Smooth muscle cell (in vitro differentiated cells): ENCODE measurements at regions not wholly inside any gene's neighbourhood (a gene's known extent, or its start where the extent isn't known, plus 50 kb on each side); places are given as distances from the start of the nearest gene placed in this dataset.

Experiments
- DNase-seq: peaks from one replicate; lab custom pipeline; 2025; ENCODE audit not compliant: unreplicated experiment; lab: John Stamatoyannopoulos, UW
- H2AFZ ChIP-seq: fragments of 200-600 bp; sonication (generic); 2 replicates; pipeline ENCODE4 v1.6.0; 2016; ENCODE audit warnings: antibody characterized with exemption, low read depth, mild to moderate bottlenecking
- H3F3A ChIP-seq: fragments of 200-600 bp; sonication (generic); 2 replicates; pipeline ENCODE4 v1.6.0; 2017; ENCODE audit warnings: antibody characterized with exemption, low read depth
- H3K27ac ChIP-seq: fragments of 200-600 bp; sonication (generic); 2 replicates; pipeline ENCODE4 v1.5.1; 2016; ENCODE audit warnings: low read depth, mild to moderate bottlenecking
- H3K27me3 ChIP-seq: fragments of 200-600 bp; sonication (generic); 2 replicates; pipeline ENCODE4 v1.6.1; 2016; ENCODE audit warnings: low read depth, mild to moderate bottlenecking
- H3K36me3 ChIP-seq: fragments of 200-600 bp; sonication (generic); 2 replicates; pipeline ENCODE4 v1.5.1; 2016; ENCODE audit warnings: low read depth
- H3K4me1 ChIP-seq: fragments of 200-600 bp; sonication (generic); 2 replicates; pipeline ENCODE4 v1.5.1; 2016; ENCODE audit warnings: low read depth
- H3K4me2 ChIP-seq: fragments of 200-600 bp; sonication (generic); 2 replicates; pipeline ENCODE4 v1.6.0; 2016; ENCODE audit warnings: mild to moderate bottlenecking
- H3K4me3 ChIP-seq: fragments of 200-600 bp; sonication (generic); 2 replicates; pipeline ENCODE4 v1.5.1; 2016; ENCODE audit warnings: mild to moderate bottlenecking
- H3K79me2 ChIP-seq: fragments of 200-600 bp; sonication (generic); 2 replicates; pipeline ENCODE4 v1.6.0; 2016; ENCODE audit warnings: low read depth, mild to moderate bottlenecking
- H3K9ac ChIP-seq: fragments of 200-600 bp; sonication (generic); 2 replicates; pipeline ENCODE4 v1.6.0; 2016; ENCODE audit warnings: low read depth
- H3K9me3 ChIP-seq: fragments of 200-600 bp; sonication (generic); replicated peaks from 2 replicates; pipeline ENCODE4 v1.5.1; 2016; ENCODE audit warnings: low read depth
- H4K20me1 ChIP-seq: fragments of 200-600 bp; sonication (generic); 2 replicates; pipeline ENCODE4 v1.6.0; 2016; ENCODE audit warnings: low read depth
- WGBS: methylation state at CpG from one replicate; pipeline ENCODE4 v1.1.7; 2016; ENCODE audit warnings: low lambda C conversion rate; 5-methylcytosine and 5-hydroxymethylcytosine counted together
- TF ChIP-seq, protein P1 (sequence below): fragments of 200-600 bp; sonication (generic); IDR thresholded peaks from 2 replicates; pipeline ENCODE4 v1.5.1; 2017; ENCODE audit warnings: borderline replicate concordance, mild to moderate bottlenecking, antibody characterized with exemption; ENCODE audit not compliant: insufficient read depth, poor library complexity, severe bottlenecking

GRCh38 chr1:229803626-229804217 is 177.7 kb downstream of the URB2 start:
- Histone ChIP-seq H3K36me3 (no peaks in the 10 kb centered on the region), H3K4me1 (no peaks in the 10 kb centered on the region), H3K4me3 (no peak overlapping the region), H2AFZ (no peak overlapping the region), H3K9ac (no peak overlapping the region), H3K79me2 (no peaks in the 10 kb centered on the region), H3K4me2 (no peak overlapping the region), H3F3A (no peaks in the 10 kb centered on the region), H3K9me3 (no peaks in the 10 kb centered on the region), H3K27ac (no peak overlapping the region), H3K27me3 (no peaks in the 10 kb centered on the region), H4K20me1 (no peaks in the 10 kb centered on the region)
- TF ChIP-seq, protein P1, sequence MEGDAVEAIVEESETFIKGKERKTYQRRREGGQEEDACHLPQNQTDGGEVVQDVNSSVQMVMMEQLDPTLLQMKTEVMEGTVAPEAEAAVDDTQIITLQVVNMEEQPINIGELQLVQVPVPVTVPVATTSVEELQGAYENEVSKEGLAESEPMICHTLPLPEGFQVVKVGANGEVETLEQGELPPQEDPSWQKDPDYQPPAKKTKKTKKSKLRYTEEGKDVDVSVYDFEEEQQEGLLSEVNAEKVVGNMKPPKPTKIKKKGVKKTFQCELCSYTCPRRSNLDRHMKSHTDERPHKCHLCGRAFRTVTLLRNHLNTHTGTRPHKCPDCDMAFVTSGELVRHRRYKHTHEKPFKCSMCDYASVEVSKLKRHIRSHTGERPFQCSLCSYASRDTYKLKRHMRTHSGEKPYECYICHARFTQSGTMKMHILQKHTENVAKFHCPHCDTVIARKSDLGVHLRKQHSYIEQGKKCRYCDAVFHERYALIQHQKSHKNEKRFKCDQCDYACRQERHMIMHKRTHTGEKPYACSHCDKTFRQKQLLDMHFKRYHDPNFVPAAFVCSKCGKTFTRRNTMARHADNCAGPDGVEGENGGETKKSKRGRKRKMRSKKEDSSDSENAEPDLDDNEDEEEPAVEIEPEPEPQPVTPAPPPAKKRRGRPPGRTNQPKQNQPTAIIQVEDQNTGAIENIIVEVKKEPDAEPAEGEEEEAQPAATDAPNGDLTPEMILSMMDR, result no peak
- WGBS, result 82% methylated on average over 4 of the region's 4 CpGs
- no peak for DNase-seq

GRCh38 chr1:229808272-229808671 is 182.2 kb downstream of the URB2 start:
- Histone ChIP-seq H3K4me2 (no peak overlapping the region), H3K27me3 (no peaks in the 10 kb centered on the region), H3K4me1 (no peaks in the 10 kb centered on the region), H4K20me1 (no peaks in the 10 kb centered on the region), H3K36me3 (no peaks in the 10 kb centered on the region), H3K79me2 (no peaks in the 10 kb centered on the region), H3K27ac (no peak overlapping the region), H2AFZ (no peak overlapping the region), H3K9me3 (no peaks in the 10 kb centered on the region), H3K9ac (no peak overlapping the region), H3K4me3 (no peak overlapping the region), H3F3A (no peaks in the 10 kb centered on the region)
- no peak for DNase-seq
- WGBS, result 94% methylated on average over 2 of the region's 2 CpGs
- TF ChIP-seq, protein P1, result no peak

DNA sequence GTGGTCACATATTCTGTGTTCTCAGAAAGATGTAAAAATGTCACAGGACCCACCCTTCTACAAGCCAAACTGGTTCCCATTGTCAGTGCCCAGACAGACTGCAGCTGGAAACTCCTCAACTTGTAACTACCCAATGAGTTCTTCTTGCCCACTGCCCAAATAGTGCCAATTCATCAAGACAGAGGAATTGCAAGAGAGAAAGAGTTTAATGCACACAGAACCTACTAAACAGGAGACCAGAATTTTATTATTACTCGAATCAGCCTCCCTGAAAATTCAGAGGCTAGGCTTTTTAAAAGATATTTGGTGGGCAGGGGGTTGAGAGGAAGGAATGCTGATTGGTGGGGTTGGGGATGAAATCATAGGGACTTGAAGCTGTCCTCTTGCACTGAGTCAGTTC is 184.1 kb downstream of the URB2 start:
- H3K79me2 ChIP-seq, result no peaks in the 10 kb centered on the region
- no peaks in the 10 kb centered on the region for H3K9me3 ChIP-seq
- H3K4me1 ChIP-seq, result peaks cover 3% of the 10 kb centered on the region
- H3K27me3 ChIP-seq, result no peaks in the 10 kb centered on the region
- no peak overlapping the region for H3K27ac ChIP-seq
- 66% methylated on average over 1 of the region's 1 CpG for WGBS
- no peak overlapping the region for H3K4me2 ChIP-seq
- DNase-seq, result no peak
- no peaks in the 10 kb centered on the region for H3K36me3 ChIP-seq
- H3K4me3 ChIP-seq, result no peak overlapping the region
- H3F3A ChIP-seq, result no peaks in the 10 kb centered on the region
- TF ChIP-seq, protein P1, result no peak
- no peak overlapping the region for H3K9ac ChIP-seq
- no peaks in the 10 kb centered on the region for H4K20me1 ChIP-seq
- no peak overlapping the region for H2AFZ ChIP-seq

DNA sequence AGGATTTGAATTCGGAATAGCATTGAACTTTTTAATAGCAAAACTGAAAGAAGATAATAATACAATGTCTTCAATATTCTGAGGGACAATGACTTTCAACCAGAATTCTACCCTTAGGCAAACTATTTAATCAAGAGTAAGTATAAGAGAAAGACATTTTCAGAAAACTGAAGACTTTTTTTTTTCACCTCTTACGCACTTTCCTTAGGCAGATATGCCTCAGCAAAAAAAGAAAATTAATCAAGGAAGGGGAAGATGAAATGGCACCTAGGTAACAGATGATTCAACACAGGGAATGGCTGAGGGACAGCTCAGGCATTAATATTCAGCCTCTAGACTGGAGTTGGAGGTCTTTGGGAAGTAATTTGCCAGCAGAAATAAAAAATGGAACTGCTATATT is 184.9 kb downstream of the URB2 start:
- H3K27ac ChIP-seq, result no peak overlapping the region
- H3K36me3 ChIP-seq, result no peaks in the 10 kb centered on the region
- no peak overlapping the region for H3K9ac ChIP-seq
- TF ChIP-seq, protein P1, result no peak
- H3K4me1 ChIP-seq, result peaks cover 6% of the 10 kb centered on the region
- H2AFZ ChIP-seq, result no peak overlapping the region
- H3K27me3 ChIP-seq, result no peaks in the 10 kb centered on the region
- no peak for DNase-seq
- H3K9me3 ChIP-seq, result no peaks in the 10 kb centered on the region
- no peak overlapping the region for H3K4me2 ChIP-seq
- 84% methylated on average over 2 of the region's 2 CpGs for WGBS
- no peaks in the 10 kb centered on the region for H3K79me2 ChIP-seq
- no peak overlapping the region for H3K4me3 ChIP-seq
- no peaks in the 10 kb centered on the region for H4K20me1 ChIP-seq
- H3F3A ChIP-seq, result no peaks in the 10 kb centered on the region
